Transverse colon (tissue), 4 donors: ENCODE measurements at regions not wholly inside any gene's neighbourhood (a gene's known extent, or its start where the extent isn't known, plus 50 kb on each side); places are given as distances from the start of the nearest gene placed in this dataset.

Source experiments
- CTCF ChIP-seq, 5 experiments: fragments of 200-600 bp in 3 of 5; fragments of 450-650 bp in 2 of 5; sonication (generic) in 3 of 5; IDR thresholded peaks; 1 replicate in 2 of 5; 2 replicates in 3 of 5; pipeline ENCODE4 v1.5.1; 2016 to 2017; ENCODE audit warnings: antibody characterized with exemption in 5 of 5, inconsistent platforms in 3 of 5, mild to moderate bottlenecking in 2 of 5, moderate library complexity in 1 of 5
- POLR2A ChIP-seq: fragments of 450-650 bp; IDR thresholded peaks from one replicate; pipeline ENCODE4 v1.6.1; 2016; ENCODE audit warnings: antibody characterized with exemption, mild to moderate bottlenecking, moderate library complexity
- POLR2AphosphoS5 ChIP-seq, 3 donors: sonication (generic); formaldehyde crosslinking; IDR thresholded peaks; one replicate each; pipeline ENCODE4 v1.6.1; 2016; ENCODE audit warnings: antibody characterized with exemption in 3 of 3

GRCh38 chr10:63841761-63842160, 320.6 kb downstream of the REEP3 start:
- no peak for TF ChIP-seq POLR2AphosphoS5 (IDR thresholded peaks at IDR 0.05)
- TF ChIP-seq CTCF (IDR thresholded peaks at IDR 0.05), result no peak
- TF ChIP-seq POLR2A, result no peak
